ENCODE measurements at regions not wholly inside any gene's neighbourhood (a gene's known extent, or its start where the extent isn't known, plus 50 kb on each side); places are given as distances from the start of the nearest gene placed in this dataset.

- TF ChIP-seq FOXP2 (optimal IDR thresholded peaks at IDR 0.05; ENCODE audit: control extremely low read depth, extremely low read length, insufficient read depth) (no peak), EZH2 (IDR thresholded peaks at IDR 0.05) (no peak), POLR2AphosphoS5 (IDR thresholded peaks at IDR 0.05; ENCODE audit: borderline replicate concordance, low read depth, low read length) (no peak)
- Histone ChIP-seq H3K36me3 (ENCODE audit: insufficient read depth, low read length) (no peaks in the 10 kb centered on the region), H3K4me3 (no peak overlapping the region), H3K9ac (ENCODE audit: insufficient read length) (no peak overlapping the region), H3K27ac (no peak overlapping the region), H3K9me3 (ENCODE audit: low read depth, low read length) (no peaks in the 10 kb centered on the region)
- no peak for DNase-seq (ENCODE audit: low read depth, low spot score)
These were observed 457.7 kb downstream of the NKX6-1 start for GRCh38 chr4:84041426-84041825.

GRCh38 chr4:84035568-84035967, 463.5 kb downstream of the NKX6-1 start:
- no peak overlapping the region for H3K4me3 ChIP-seq
- H3K27ac ChIP-seq: no peak overlapping the region
- H3K9me3 ChIP-seq (ENCODE audit: low read depth, low read length): no peaks in the 10 kb centered on the region
- no peak overlapping the region for H3K9ac ChIP-seq (ENCODE audit: insufficient read length)
- DNase-seq (ENCODE audit: low read depth, low spot score): no peak
- H3K36me3 ChIP-seq (ENCODE audit: insufficient read depth, low read length): no peaks in the 10 kb centered on the region
- TF ChIP-seq POLR2AphosphoS5 (IDR thresholded peaks at IDR 0.05; ENCODE audit: borderline replicate concordance, low read depth, low read length) (no peak), FOXP2 (optimal IDR thresholded peaks at IDR 0.05; ENCODE audit: control extremely low read depth, extremely low read length, insufficient read depth) (no peak), EZH2 (IDR thresholded peaks at IDR 0.05) (no peak)

- H3K4me3 ChIP-seq: no peak overlapping the region
- H3K27ac ChIP-seq: no peak overlapping the region
- no peaks in the 10 kb centered on the region for H3K9me3 ChIP-seq (ENCODE audit: low read depth, low read length)
- DNase-seq (ENCODE audit: low read depth, low spot score): no peak
- no peak for TF ChIP-seq EZH2 (IDR thresholded peaks at IDR 0.05)
- no peak for TF ChIP-seq POLR2AphosphoS5 (IDR thresholded peaks at IDR 0.05; ENCODE audit: borderline replicate concordance, low read depth, low read length)
- TF ChIP-seq FOXP2 (optimal IDR thresholded peaks at IDR 0.05; ENCODE audit: control extremely low read depth, extremely low read length, insufficient read depth): no peak
- H3K36me3 ChIP-seq (ENCODE audit: insufficient read depth, low read length): no peaks in the 10 kb centered on the region
- H3K9ac ChIP-seq (ENCODE audit: insufficient read length): no peak overlapping the region
These were observed 466.7 kb downstream of the NKX6-1 start for GRCh38 chr4:84032372-84032771.

GRCh38 chr4:84031401-84031800, 467.7 kb downstream of the NKX6-1 start:
- no peak overlapping the region for H3K9ac ChIP-seq (ENCODE audit: insufficient read length)
- DNase-seq (ENCODE audit: low read depth, low spot score): no peak
- TF ChIP-seq EZH2 (IDR thresholded peaks at IDR 0.05): no peak
- no peak for TF ChIP-seq POLR2AphosphoS5 (IDR thresholded peaks at IDR 0.05; ENCODE audit: borderline replicate concordance, low read depth, low read length)
- TF ChIP-seq FOXP2 (optimal IDR thresholded peaks at IDR 0.05; ENCODE audit: control extremely low read depth, extremely low read length, insufficient read depth): no peak

GRCh38 chr4:84028340-84028739, 470.8 kb downstream of the NKX6-1 start:
- no peak overlapping the region for H3K27ac ChIP-seq
- H3K9ac ChIP-seq (ENCODE audit: insufficient read length): no peak overlapping the region
- H3K4me3 ChIP-seq: no peak overlapping the region
- no peaks in the 10 kb centered on the region for H3K36me3 ChIP-seq (ENCODE audit: insufficient read depth, low read length)
- no peaks in the 10 kb centered on the region for H3K9me3 ChIP-seq (ENCODE audit: low read depth, low read length)
- no peak for TF ChIP-seq EZH2 (IDR thresholded peaks at IDR 0.05)
- no peak for TF ChIP-seq POLR2AphosphoS5 (IDR thresholded peaks at IDR 0.05; ENCODE audit: borderline replicate concordance, low read depth, low read length)
- TF ChIP-seq FOXP2 (optimal IDR thresholded peaks at IDR 0.05; ENCODE audit: control extremely low read depth, extremely low read length, insufficient read depth): no peak
- DNase-seq (ENCODE audit: low read depth, low spot score): no peak

More at GRCh38 chr4:84031401-84031800, 467.7 kb downstream of the NKX6-1 start:
- Histone ChIP-seq H3K27ac (no peak overlapping the region), H3K9me3 (ENCODE audit: low read depth, low read length) (no peaks in the 10 kb centered on the region), H3K36me3 (ENCODE audit: insufficient read depth, low read length) (no peaks in the 10 kb centered on the region), H3K4me3 (no peak overlapping the region)

GRCh38 chr4:84024405-84024804, 474.7 kb downstream of the NKX6-1 start:
- no peak for TF ChIP-seq POLR2AphosphoS5 (IDR thresholded peaks at IDR 0.05; ENCODE audit: borderline replicate concordance, low read depth, low read length)
- TF ChIP-seq FOXP2 (optimal IDR thresholded peaks at IDR 0.05; ENCODE audit: control extremely low read depth, extremely low read length, insufficient read depth): no peak
- TF ChIP-seq EZH2 (IDR thresholded peaks at IDR 0.05): no peak
- no peaks in the 10 kb centered on the region for H3K36me3 ChIP-seq (ENCODE audit: insufficient read depth, low read length)
- no peak overlapping the region for H3K27ac ChIP-seq
- no peak overlapping the region for H3K4me3 ChIP-seq
- no peak for DNase-seq (ENCODE audit: low read depth, low spot score)
- no peak overlapping the region for H3K9ac ChIP-seq (ENCODE audit: insufficient read length)
- H3K9me3 ChIP-seq (ENCODE audit: low read depth, low read length): no peaks in the 10 kb centered on the region

GRCh38 chr4:84022564-84022963, 476.5 kb downstream of the NKX6-1 start:
- Histone ChIP-seq H3K27ac (no peak overlapping the region), H3K36me3 (ENCODE audit: insufficient read depth, low read length) (no peaks in the 10 kb centered on the region), H3K9me3 (ENCODE audit: low read depth, low read length) (no peaks in the 10 kb centered on the region), H3K9ac (ENCODE audit: insufficient read length) (no peak overlapping the region), H3K4me3 (no peak overlapping the region)
- no peak for DNase-seq (ENCODE audit: low read depth, low spot score)
- no peak for TF ChIP-seq POLR2AphosphoS5 (IDR thresholded peaks at IDR 0.05; ENCODE audit: borderline replicate concordance, low read depth, low read length)
- no peak for TF ChIP-seq FOXP2 (optimal IDR thresholded peaks at IDR 0.05; ENCODE audit: control extremely low read depth, extremely low read length, insufficient read depth)
- TF ChIP-seq EZH2 (IDR thresholded peaks at IDR 0.05): no peak

GRCh38 chr4:84019626-84020025, 479.5 kb downstream of the NKX6-1 start:
- Histone ChIP-seq H3K4me3 (no peak overlapping the region), H3K9ac (ENCODE audit: insufficient read length) (no peak overlapping the region), H3K27ac (no peak overlapping the region), H3K36me3 (ENCODE audit: insufficient read depth, low read length) (no peaks in the 10 kb centered on the region), H3K9me3 (ENCODE audit: low read depth, low read length) (no peaks in the 10 kb centered on the region)
- DNase-seq (ENCODE audit: low read depth, low spot score): no peak
- TF ChIP-seq FOXP2 (optimal IDR thresholded peaks at IDR 0.05; ENCODE audit: control extremely low read depth, extremely low read length, insufficient read depth) (no peak), POLR2AphosphoS5 (IDR thresholded peaks at IDR 0.05; ENCODE audit: borderline replicate concordance, low read depth, low read length) (no peak), EZH2 (IDR thresholded peaks at IDR 0.05) (no peak)

GRCh38 chr4:84003046-84003445, 467.1 kb downstream of the GPAT3 start:
- H3K9ac ChIP-seq (ENCODE audit: insufficient read length): no peak overlapping the region
- H3K9me3 ChIP-seq (ENCODE audit: low read depth, low read length): no peaks in the 10 kb centered on the region; the same call in 1 of the 2 replicates
- H3K27ac ChIP-seq: no peak overlapping the region
- DNase-seq (ENCODE audit: low read depth, low spot score): no peak
- no peak overlapping the region for H3K4me3 ChIP-seq
- no peak for TF ChIP-seq EZH2 (IDR thresholded peaks at IDR 0.05)
- no peak for TF ChIP-seq FOXP2 (optimal IDR thresholded peaks at IDR 0.05; ENCODE audit: control extremely low read depth, extremely low read length, insufficient read depth)
- TF ChIP-seq POLR2AphosphoS5 (IDR thresholded peaks at IDR 0.05; ENCODE audit: borderline replicate concordance, low read depth, low read length): no peak
- no peaks in the 10 kb centered on the region for H3K36me3 ChIP-seq (ENCODE audit: insufficient read depth, low read length)
